Upper lobe of right lung (tissue), 1 donor: ENCODE measurements at regions not wholly inside any gene's neighbourhood (a gene's known extent, or its start where the extent isn't known, plus 50 kb on each side); places are given as distances from the start of the nearest gene placed in this dataset.

ENCODE experiments used
- ATAC-seq: fragments of 200-7000 bp; cut with Tn5 transposase; one replicate; pipeline ENCODE4 v1.9.1; 2020; ENCODE audit warnings: mild to moderate bottlenecking, moderate library complexity
- DNase-seq: peaks from one replicate; pipeline ENCODE4 v3.0.0-alpha.2; 2020
- H3K27ac ChIP-seq: fragments of 200-600 bp; one replicate; pipeline ENCODE4 v1.8.0; 2022
- H3K27me3 ChIP-seq: fragments of 200-600 bp; one replicate; pipeline ENCODE4 v1.8.0; 2022; ENCODE audit warnings: mild to moderate bottlenecking
- H3K36me3 ChIP-seq: fragments of 200-600 bp; one replicate; pipeline ENCODE4 v1.8.0; 2022
- H3K4me1 ChIP-seq: fragments of 200-600 bp; one replicate; pipeline ENCODE4 v1.8.0; 2022
- H3K4me3 ChIP-seq: fragments of 200-600 bp; one replicate; pipeline ENCODE4 v1.8.0; 2022; ENCODE audit warnings: mild to moderate bottlenecking
- H3K9me3 ChIP-seq: fragments of 200-600 bp; one replicate; pipeline ENCODE4 v1.8.0; 2022
- CTCF ChIP-seq: fragments of 200-600 bp; IDR thresholded peaks from one replicate; pipeline ENCODE4 v1.8.0; 2022; ENCODE audit warnings: antibody characterized with exemption
- intact Hi-C: fragments of 100-400 bp; cut with DNase I; formaldehyde crosslinking; loops from one replicate; pipeline ENCODE4 v1.11.0; 2022
- donor health status: DM: no; HTN: yes; CAD: no; lungs with severe emphysema.

GRCh38 chr6:103175056-103175455 lies 1684.7 kb downstream of the HACE1 start:
- no peak for ATAC-seq
- Histone ChIP-seq H3K4me3 (no peak overlapping the region), H3K27ac (no peak overlapping the region), H3K9me3 (no peaks in the 10 kb centered on the region), H3K27me3 (no peaks in the 10 kb centered on the region), H3K4me1 (no peaks in the 10 kb centered on the region), H3K36me3 (no peaks in the 10 kb centered on the region)
- TF ChIP-seq CTCF = no peak
- DNase-seq = no peak
- intact Hi-C loops = no loop called here

- Histone ChIP-seq H3K4me3 (no peak overlapping the region), H3K4me1 (no peaks in the 10 kb centered on the region), H3K9me3 (no peaks in the 10 kb centered on the region), H3K27ac (no peak overlapping the region), H3K36me3 (no peaks in the 10 kb centered on the region), H3K27me3 (no peaks in the 10 kb centered on the region)
- no peak for TF ChIP-seq CTCF
- DNase-seq (no peak), ATAC-seq (no peak)
- intact Hi-C loops = no loop called here
These were observed 1692.2 kb downstream of the HACE1 start for GRCh38 chr6:103167345-103168071.

GRCh38 chr6:103154779-103155572 lies 1704.7 kb downstream of the HACE1 start:
- intact Hi-C loops = no loop called here
- H3K4me3 ChIP-seq = no peak overlapping the region
- ATAC-seq (no peak), DNase-seq (no peak)
- no peaks in the 10 kb centered on the region for H3K4me1 ChIP-seq
- no peaks in the 10 kb centered on the region for H3K36me3 ChIP-seq
- H3K27ac ChIP-seq = no peak overlapping the region
- no peaks in the 10 kb centered on the region for H3K27me3 ChIP-seq
- no peaks in the 10 kb centered on the region for H3K9me3 ChIP-seq
- no peak for TF ChIP-seq CTCF

GRCh38 chr6:103153016-103153415 lies 1706.7 kb downstream of the HACE1 start:
- Histone ChIP-seq H3K4me1 (no peaks in the 10 kb centered on the region), H3K36me3 (no peaks in the 10 kb centered on the region), H3K27ac (no peak overlapping the region), H3K27me3 (no peaks in the 10 kb centered on the region), H3K9me3 (no peaks in the 10 kb centered on the region), H3K4me3 (no peak overlapping the region)
- no peak for ATAC-seq
- TF ChIP-seq CTCF = no peak
- intact Hi-C loops = no loop called here
- DNase-seq = no peak

GRCh38 chr6:103142902-103143301 lies 1716.8 kb downstream of the HACE1 start:
- Histone ChIP-seq H3K27ac (no peak overlapping the region), H3K36me3 (no peaks in the 10 kb centered on the region), H3K27me3 (no peaks in the 10 kb centered on the region), H3K4me1 (no peaks in the 10 kb centered on the region), H3K4me3 (no peak overlapping the region), H3K9me3 (no peaks in the 10 kb centered on the region)
- intact Hi-C loops = no loop called here
- no peak for TF ChIP-seq CTCF
- ATAC-seq (no peak), DNase-seq (no peak)
